Mesothelial cell of epicardium (in vitro differentiated cells): ENCODE measurements at regions not wholly inside any gene's neighbourhood (a gene's known extent, or its start where the extent isn't known, plus 50 kb on each side); places are given as distances from the start of the nearest gene placed in this dataset.

Experiments used
- DNase-seq, 2 experiments: peaks; one replicate each; pipeline ENCODE4 v3.0.0; 2021; ENCODE audit warnings: low spot score in 2 of 2; ENCODE audit not compliant: unreplicated experiment in 2 of 2
- H3K27ac Mint-ChIP-seq: 2 replicates; pipeline ENCODE4 v1.8.0; 2021; ENCODE audit warnings: mixed read lengths
- H3K27me3 Mint-ChIP-seq: 2 replicates; pipeline ENCODE4 v1.8.0; 2021; ENCODE audit warnings: low read depth, mixed read lengths
- H3K36me3 Mint-ChIP-seq: 2 replicates; pipeline ENCODE4 v1.8.0; 2021; ENCODE audit warnings: mixed read lengths
- H3K4me1 Mint-ChIP-seq: 2 replicates; pipeline ENCODE4 v1.8.0; 2021; ENCODE audit warnings: mixed read lengths
- H3K4me3 Mint-ChIP-seq: 2 replicates; pipeline ENCODE4 v1.8.0; 2021; ENCODE audit warnings: mild to moderate bottlenecking, moderate library complexity, mixed read lengths
- H3K9me3 Mint-ChIP-seq: 2 replicates; pipeline ENCODE4 v1.8.0; 2021; ENCODE audit warnings: mixed read lengths
- CTCF ChIP-seq: fragments of 200-600 bp; sonication (generic); IDR thresholded peaks from one replicate; pipeline ENCODE4 v1.5.0; 2021; ENCODE audit warnings: antibody characterized with exemption; ENCODE audit not compliant: unreplicated experiment

GRCh38 chr6:113432521-113433334, 424.4 kb upstream of the MARCKS start:
- peaks cover 5% of the 10 kb centered on the region for H3K9me3 Mint-ChIP-seq
- peaks cover 15% of the 10 kb centered on the region for H3K4me1 Mint-ChIP-seq
- no peak for TF ChIP-seq CTCF
- H3K27ac Mint-ChIP-seq = no peak overlapping the region
- DNase-seq = no peak
- no peaks in the 10 kb centered on the region for H3K36me3 Mint-ChIP-seq
- H3K4me3 Mint-ChIP-seq = no peak overlapping the region
- no peaks in the 10 kb centered on the region for H3K27me3 Mint-ChIP-seq

DNA sequence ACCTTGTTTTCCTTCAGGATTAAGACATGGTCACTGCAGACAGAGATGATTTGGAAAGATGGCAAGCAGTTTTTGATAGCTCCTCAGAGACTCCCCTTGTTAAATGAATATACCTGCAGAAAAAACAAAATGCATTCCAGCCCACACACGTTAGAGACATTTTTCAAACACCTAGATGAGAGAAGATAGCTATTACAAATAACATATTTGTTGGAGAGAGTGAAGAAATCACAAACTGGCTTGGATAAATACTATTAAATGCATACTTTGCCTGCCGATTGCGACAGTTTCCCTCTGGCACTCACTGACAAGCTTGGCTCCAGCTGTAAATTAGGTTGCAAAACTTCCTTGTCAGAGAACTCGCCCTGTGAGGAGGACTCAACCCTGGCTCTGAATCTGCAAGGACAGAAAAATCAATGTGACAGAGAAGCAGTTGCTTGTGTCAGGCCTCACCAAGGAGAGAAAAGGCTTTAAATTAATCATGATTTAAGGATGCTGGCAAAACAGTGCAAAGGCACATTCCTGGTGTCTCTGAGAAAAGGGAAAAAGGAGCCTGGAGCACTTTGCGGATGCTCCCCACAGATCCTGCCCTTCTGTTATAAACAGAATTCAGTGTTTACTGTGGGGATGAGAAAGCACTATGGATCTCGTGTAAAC, 423.7 kb upstream of the MARCKS start:
- peak in 1 of 2 experiments; percentile 38 for DNase-seq
- no peaks in the 10 kb centered on the region for H3K27me3 Mint-ChIP-seq
- TF ChIP-seq CTCF = no peak
- H3K36me3 Mint-ChIP-seq = no peaks in the 10 kb centered on the region
- peaks cover 15% of the 10 kb centered on the region for H3K4me1 Mint-ChIP-seq
- no peak overlapping the region for H3K4me3 Mint-ChIP-seq
- peaks cover 5% of the 10 kb centered on the region for H3K9me3 Mint-ChIP-seq
- no peak overlapping the region for H3K27ac Mint-ChIP-seq

DNA sequence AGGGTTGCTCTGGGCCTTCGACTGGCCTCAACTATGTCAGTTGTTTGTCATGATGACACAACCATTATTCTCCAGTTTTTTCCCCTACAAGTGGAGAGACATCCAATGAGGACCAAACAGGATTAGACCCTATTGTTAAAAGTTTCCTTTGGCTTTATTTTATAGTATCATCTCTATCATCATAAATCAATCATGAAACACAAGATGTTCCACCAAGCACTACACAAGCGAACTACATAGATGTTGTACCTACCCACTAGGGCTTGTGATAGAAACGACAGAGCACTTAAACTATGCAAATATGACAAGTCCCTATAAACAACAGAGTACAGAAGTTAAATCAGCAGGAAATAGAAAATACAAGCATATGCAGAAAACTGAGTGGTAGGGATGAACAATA, 422.5 kb upstream of the MARCKS start:
- H3K4me3 Mint-ChIP-seq = no peak overlapping the region
- peaks cover 5% of the 10 kb centered on the region for H3K9me3 Mint-ChIP-seq
- no peak for TF ChIP-seq CTCF
- no peak overlapping the region for H3K27ac Mint-ChIP-seq
- no peaks in the 10 kb centered on the region for H3K27me3 Mint-ChIP-seq
- no peak for DNase-seq
- peaks cover 15% of the 10 kb centered on the region for H3K4me1 Mint-ChIP-seq
- no peaks in the 10 kb centered on the region for H3K36me3 Mint-ChIP-seq

DNA sequence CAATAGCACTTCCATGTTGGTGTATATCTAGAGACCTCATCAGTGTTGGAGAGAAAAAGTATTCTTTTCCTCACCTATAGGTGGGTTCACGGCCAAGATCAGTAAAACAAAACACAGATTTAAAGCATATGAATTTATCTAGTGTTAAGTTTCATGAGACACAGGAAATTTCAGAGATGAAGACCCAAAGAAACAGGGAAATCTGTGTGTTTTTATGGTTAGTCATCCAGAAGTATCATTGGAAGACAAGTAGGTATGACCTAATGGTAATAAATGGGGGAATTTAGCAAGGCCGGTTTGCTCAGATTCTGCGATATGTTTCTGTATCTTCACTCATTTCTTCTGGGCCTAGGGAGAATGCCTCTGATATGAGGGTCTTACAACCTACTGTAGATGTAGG, 419.6 kb upstream of the MARCKS start:
- Mint-ChIP-seq H3K27me3 (no peaks in the 10 kb centered on the region), H3K4me1 (peaks cover 16% of the 10 kb centered on the region), H3K27ac (no peak overlapping the region), H3K9me3 (peaks cover 5% of the 10 kb centered on the region), H3K4me3 (no peak overlapping the region), H3K36me3 (no peaks in the 10 kb centered on the region)
- no peak for TF ChIP-seq CTCF
- DNase-seq = no peak

DNA sequence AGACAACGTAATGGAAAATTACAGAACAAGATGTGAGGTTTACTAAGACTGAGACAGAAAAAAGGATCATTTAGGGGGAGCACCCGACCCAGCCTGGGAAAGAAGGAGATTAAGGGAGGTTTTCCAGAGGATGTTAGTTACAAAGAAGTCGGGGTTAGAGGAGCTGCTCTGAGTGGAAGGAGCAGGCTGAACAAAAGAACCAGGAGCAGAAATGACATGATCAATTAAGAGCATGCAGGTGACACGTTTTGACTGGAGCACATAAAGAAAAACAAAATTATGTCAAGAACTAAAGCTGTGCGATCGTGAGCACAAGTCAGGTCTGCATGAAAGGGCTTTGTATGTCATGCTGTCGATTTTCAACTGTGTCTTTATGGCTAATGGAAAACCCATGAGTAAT, 417.3 kb upstream of the MARCKS start:
- Mint-ChIP-seq H3K4me3 (no peak overlapping the region), H3K27ac (peak overlapping the region; percentile 8), H3K36me3 (no peaks in the 10 kb centered on the region), H3K27me3 (no peaks in the 10 kb centered on the region), H3K9me3 (peaks cover 8% of the 10 kb centered on the region), H3K4me1 (peaks cover 3% of the 10 kb centered on the region)
- DNase-seq = no peak
- TF ChIP-seq CTCF = no peak
